OCI-LY1 (cell line): ENCODE measurements at regions not wholly inside any gene's neighbourhood (a gene's known extent, or its start where the extent isn't known, plus 50 kb on each side); places are given as distances from the start of the nearest gene placed in this dataset.

ENCODE experiments used
- EZH2 ChIP-seq: fragments of 200-600 bp; sonication (generic), shearing (Covaris generic); IDR thresholded peaks from 2 replicates; pipeline ENCODE4 v1.8.0; 2017; ENCODE audit warnings: borderline replicate concordance, mixed run types, mild to moderate bottlenecking, antibody characterized with exemption, low read length, moderate library complexity, mixed read lengths
- TF ChIP-seq, protein P1 (sequence below): fragments of 200-600 bp; sonication (generic), shearing (Covaris generic); IDR thresholded peaks from 2 replicates; pipeline ENCODE4 v1.5.1; 2017; ENCODE audit warnings: mild to moderate bottlenecking, antibody characterized with exemption, low read length, moderate library complexity, mixed read lengths

DNA sequence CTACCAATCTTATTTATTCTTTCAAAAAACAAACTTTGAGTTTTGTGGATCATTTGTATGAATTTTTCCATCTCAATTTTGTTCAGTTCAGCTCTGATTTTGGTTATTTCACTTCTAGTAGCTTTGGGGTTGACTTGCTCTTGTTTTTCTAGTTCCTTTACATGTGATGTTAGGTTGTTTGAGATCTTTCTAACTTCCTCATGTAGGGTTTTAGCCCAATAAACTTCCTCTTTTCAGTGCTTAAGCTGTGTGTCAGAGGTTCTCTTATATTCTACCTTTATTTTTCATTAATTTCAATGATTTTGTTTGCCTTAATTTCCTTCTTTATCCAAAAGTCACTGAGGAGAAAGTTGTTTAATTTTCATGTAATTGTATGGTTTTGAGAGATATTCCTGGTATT lies 860.4 kb upstream of the FBXO33 start:
- TF ChIP-seq, protein P1, sequence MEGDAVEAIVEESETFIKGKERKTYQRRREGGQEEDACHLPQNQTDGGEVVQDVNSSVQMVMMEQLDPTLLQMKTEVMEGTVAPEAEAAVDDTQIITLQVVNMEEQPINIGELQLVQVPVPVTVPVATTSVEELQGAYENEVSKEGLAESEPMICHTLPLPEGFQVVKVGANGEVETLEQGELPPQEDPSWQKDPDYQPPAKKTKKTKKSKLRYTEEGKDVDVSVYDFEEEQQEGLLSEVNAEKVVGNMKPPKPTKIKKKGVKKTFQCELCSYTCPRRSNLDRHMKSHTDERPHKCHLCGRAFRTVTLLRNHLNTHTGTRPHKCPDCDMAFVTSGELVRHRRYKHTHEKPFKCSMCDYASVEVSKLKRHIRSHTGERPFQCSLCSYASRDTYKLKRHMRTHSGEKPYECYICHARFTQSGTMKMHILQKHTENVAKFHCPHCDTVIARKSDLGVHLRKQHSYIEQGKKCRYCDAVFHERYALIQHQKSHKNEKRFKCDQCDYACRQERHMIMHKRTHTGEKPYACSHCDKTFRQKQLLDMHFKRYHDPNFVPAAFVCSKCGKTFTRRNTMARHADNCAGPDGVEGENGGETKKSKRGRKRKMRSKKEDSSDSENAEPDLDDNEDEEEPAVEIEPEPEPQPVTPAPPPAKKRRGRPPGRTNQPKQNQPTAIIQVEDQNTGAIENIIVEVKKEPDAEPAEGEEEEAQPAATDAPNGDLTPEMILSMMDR: no peak
- TF ChIP-seq EZH2: no peak
